Parathyroid adenoma (tissue), 2 donors: ENCODE measurements at regions not wholly inside any gene's neighbourhood (a gene's known extent, or its start where the extent isn't known, plus 50 kb on each side); places are given as distances from the start of the nearest gene placed in this dataset.

ENCODE experiments used
- H2AFZ ChIP-seq: fragments of 300-600 bp; sonication (generic); one replicate; pipeline ENCODE4 v1.7.0; 2017; ENCODE audit warnings: antibody characterized with exemption, mild to moderate bottlenecking
- H3K27ac ChIP-seq: fragments of 300-600 bp; sonication (generic); one replicate; pipeline ENCODE4 v1.7.0; 2017
- H3K27me3 ChIP-seq: fragments of 300-600 bp; sonication (generic); one replicate; pipeline ENCODE4 v1.7.0; 2017; ENCODE audit warnings: low read length; ENCODE audit not compliant: control insufficient read depth, insufficient read depth
- H3K36me3 ChIP-seq: fragments of 300-600 bp; sonication (generic); one replicate; pipeline ENCODE4 v1.7.0; 2017; ENCODE audit warnings: low read length; ENCODE audit not compliant: control insufficient read depth, insufficient read depth
- H3K4me1 ChIP-seq: fragments of 300-600 bp; sonication (generic); one replicate; pipeline ENCODE4 v1.7.0; 2017; ENCODE audit warnings: control low read depth
- H3K4me2 ChIP-seq: fragments of 300-600 bp; sonication (generic); one replicate; pipeline ENCODE4 v1.7.0; 2017; ENCODE audit warnings: low read length
- H3K4me3 ChIP-seq: fragments of 300-600 bp; sonication (generic); one replicate; pipeline ENCODE4 v1.7.0; 2017; ENCODE audit warnings: low read depth, low read length
- H3K79me2 ChIP-seq: fragments of 300-600 bp; sonication (generic); one replicate; pipeline ENCODE4 v1.7.0; 2017; ENCODE audit warnings: control low read depth
- H3K9ac ChIP-seq: fragments of 300-600 bp; sonication (generic); one replicate; pipeline ENCODE4 v1.7.0; 2017; ENCODE audit warnings: mild to moderate bottlenecking
- H3K9me3 ChIP-seq: fragments of 300-600 bp; sonication (generic); one replicate; pipeline ENCODE4 v1.7.0; 2017; ENCODE audit warnings: low read length; ENCODE audit not compliant: control insufficient read depth
- CTCF ChIP-seq: fragments of 300-600 bp; sonication (generic); IDR thresholded peaks from one replicate; pipeline ENCODE4 v1.7.0; 2017; ENCODE audit warnings: antibody characterized with exemption, mild to moderate bottlenecking
- donor health status: primary hyperparathyroidism.

- H3K79me2 ChIP-seq: no peaks in the 10 kb centered on the region
- no peaks in the 10 kb centered on the region for H3K36me3 ChIP-seq
- H3K9me3 ChIP-seq: no peaks in the 10 kb centered on the region
- no peak for TF ChIP-seq CTCF
- no peaks in the 10 kb centered on the region for H3K27me3 ChIP-seq
- H3K9ac ChIP-seq: no peak overlapping the region
- H3K4me1 ChIP-seq: no peaks in the 10 kb centered on the region
- no peak overlapping the region for H2AFZ ChIP-seq
- H3K27ac ChIP-seq: no peak overlapping the region
- no peak overlapping the region for H3K4me2 ChIP-seq
- no peak overlapping the region for H3K4me3 ChIP-seq
Measured at GRCh38 chr2:215498431-215498830, 62.6 kb upstream of the FN1 start.

GRCh38 chr2:215493376-215493775, 57.5 kb upstream of the FN1 start:
- no peak overlapping the region for H3K27ac ChIP-seq
- no peak overlapping the region for H3K4me2 ChIP-seq
- TF ChIP-seq CTCF: no peak

GRCh38 chr2:215489288-215489848, 53.5 kb upstream of the FN1 start:
- Histone ChIP-seq H3K4me1 (no peaks in the 10 kb centered on the region), H3K27me3 (no peaks in the 10 kb centered on the region), H3K4me3 (no peak overlapping the region), H3K9me3 (no peaks in the 10 kb centered on the region), H3K79me2 (no peaks in the 10 kb centered on the region), H3K27ac (no peak overlapping the region), H3K9ac (no peak overlapping the region), H3K36me3 (no peaks in the 10 kb centered on the region), H3K4me2 (no peak overlapping the region), H2AFZ (no peak overlapping the region)
- no peak for TF ChIP-seq CTCF

More at GRCh38 chr2:215493376-215493775, 57.5 kb upstream of the FN1 start:
- Histone ChIP-seq H3K4me1 (no peaks in the 10 kb centered on the region), H3K9ac (no peak overlapping the region), H3K4me3 (no peak overlapping the region), H3K36me3 (no peaks in the 10 kb centered on the region), H3K27me3 (no peaks in the 10 kb centered on the region), H3K9me3 (no peaks in the 10 kb centered on the region), H2AFZ (no peak overlapping the region), H3K79me2 (no peaks in the 10 kb centered on the region)

GRCh38 chr2:215487002-215487372, 51.1 kb upstream of the FN1 start:
- Histone ChIP-seq H3K9ac (no peak overlapping the region), H3K79me2 (no peaks in the 10 kb centered on the region), H3K36me3 (no peaks in the 10 kb centered on the region), H3K4me3 (no peak overlapping the region), H3K4me2 (no peak overlapping the region), H3K27me3 (no peaks in the 10 kb centered on the region), H3K9me3 (no peaks in the 10 kb centered on the region), H2AFZ (no peak overlapping the region), H3K27ac (no peak overlapping the region), H3K4me1 (no peaks in the 10 kb centered on the region)
- TF ChIP-seq CTCF: no peak

GRCh38 chr2:215486291-215487001, 50.6 kb upstream of the FN1 start:
- Histone ChIP-seq H3K79me2 (no peaks in the 10 kb centered on the region), H3K4me3 (no peak overlapping the region), H3K4me2 (no peak overlapping the region), H3K27ac (no peak overlapping the region), H3K36me3 (no peaks in the 10 kb centered on the region), H3K27me3 (no peaks in the 10 kb centered on the region), H3K4me1 (no peaks in the 10 kb centered on the region), H3K9me3 (no peaks in the 10 kb centered on the region), H3K9ac (no peak overlapping the region), H2AFZ (no peak overlapping the region)
- no peak for TF ChIP-seq CTCF
